ENCODE measurements at regions not wholly inside any gene's neighbourhood (a gene's known extent, or its start where the extent isn't known, plus 50 kb on each side); places are given as distances from the start of the nearest gene placed in this dataset.
"Not testable (repeated sequence)": the region's sequence is repeated elsewhere in the genome, so short reads cannot be mapped to it uniquely, and the experiment has no call there.

DNA sequence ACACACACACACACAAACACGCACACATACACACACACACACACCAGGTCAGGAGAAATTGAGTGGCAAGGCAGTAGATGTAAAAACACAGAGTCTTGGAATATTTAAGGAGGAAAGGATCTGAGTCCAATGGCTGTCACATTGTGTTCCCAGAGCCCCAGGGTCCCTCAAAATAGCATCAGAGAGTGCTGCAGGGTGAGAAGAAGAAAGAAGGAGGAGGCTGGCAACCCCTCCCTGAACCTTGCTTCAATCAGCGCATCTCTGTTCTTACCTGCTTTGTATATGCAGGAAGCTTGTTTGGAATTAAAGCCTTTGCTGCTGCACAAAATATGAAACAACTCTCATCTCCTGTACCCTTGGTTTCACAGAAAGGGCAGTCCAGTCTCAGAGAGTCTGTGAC, 406.5 kb downstream of the MIAT start:
- DNase-seq (ENCODE audit: low read depth) = no peak

DNA sequence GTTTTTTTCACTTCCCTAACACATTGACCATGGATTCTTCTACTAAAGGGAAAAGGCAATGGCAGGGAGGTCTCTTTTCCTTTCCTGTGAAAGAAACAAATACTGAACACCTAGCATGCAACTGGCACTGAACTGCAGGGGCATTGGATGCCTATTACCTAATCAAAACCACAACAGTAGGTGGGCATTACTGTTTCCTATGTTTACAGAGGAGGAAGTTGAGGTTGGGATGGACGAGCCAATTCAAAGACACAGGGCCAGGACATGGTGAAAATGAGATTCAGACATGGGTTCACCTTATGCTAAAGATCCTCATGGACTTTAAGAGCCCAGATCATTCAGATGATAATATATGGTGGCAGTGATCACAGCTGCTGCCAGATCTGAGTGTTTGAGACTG, 407.0 kb downstream of the MIAT start:
- DNase-seq (ENCODE audit: low read depth) = no peak

DNA sequence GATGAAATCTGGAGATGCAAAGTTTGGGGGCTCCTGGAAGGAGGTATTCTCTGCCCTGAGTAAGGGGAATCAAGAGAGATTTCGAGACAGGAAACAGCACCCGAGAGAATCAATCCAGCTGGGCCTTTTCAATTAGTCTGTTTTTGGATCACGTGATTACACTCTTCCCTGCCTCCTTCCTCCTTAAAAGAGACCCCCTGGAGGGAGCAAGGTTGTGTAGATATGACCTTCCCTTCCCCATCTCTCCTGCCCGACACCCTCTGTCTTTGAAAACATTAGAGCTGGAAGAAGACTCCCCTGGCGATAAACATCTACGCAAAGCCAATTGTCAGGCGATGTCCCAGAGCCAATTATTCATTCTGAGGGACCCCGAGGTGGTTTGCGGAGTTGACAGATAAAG, 407.9 kb downstream of the MIAT start:
- no peak for DNase-seq (ENCODE audit: low read depth)

DNA sequence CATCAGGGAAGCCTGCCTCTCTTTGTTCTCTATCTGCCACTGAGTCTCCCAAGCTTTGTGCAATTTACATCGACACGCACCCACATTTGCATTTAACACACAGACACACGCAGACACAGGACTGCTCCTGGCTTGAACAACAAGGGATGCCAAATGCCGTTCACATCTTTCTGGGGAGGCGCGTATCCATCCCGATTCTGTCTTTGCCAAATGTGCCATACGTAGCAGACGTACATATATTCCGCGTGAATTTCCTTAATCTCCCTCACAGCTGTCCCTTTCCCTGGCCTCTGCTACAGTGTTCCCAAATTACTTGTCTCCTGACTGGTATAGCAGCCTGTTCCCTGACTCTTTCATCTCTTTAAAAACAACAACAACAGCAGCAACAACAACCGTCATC, 409.5 kb downstream of the MIAT start:
- DNase-seq (ENCODE audit: low read depth) = no peak

DNA sequence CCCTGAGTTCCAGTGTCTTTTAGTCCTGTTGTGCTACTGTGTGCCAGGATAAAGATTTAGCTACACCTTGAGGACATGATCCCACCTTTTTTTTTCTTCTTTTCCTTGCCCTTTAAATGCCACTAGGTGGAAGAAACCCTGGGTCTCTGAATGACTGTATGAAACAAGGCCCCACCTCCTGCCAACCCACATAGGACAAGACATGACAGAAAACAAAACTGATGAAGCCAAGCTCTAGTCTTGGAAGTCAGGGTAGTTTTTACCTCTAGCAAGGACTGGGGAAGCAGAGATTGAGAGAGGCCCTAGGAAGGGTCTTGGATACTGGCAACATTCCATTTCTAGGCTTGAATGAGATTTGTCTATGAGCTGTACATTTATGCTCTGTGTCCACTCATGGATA, 410.7 kb downstream of the MIAT start:
- no peak for DNase-seq (ENCODE audit: low read depth)

DNA sequence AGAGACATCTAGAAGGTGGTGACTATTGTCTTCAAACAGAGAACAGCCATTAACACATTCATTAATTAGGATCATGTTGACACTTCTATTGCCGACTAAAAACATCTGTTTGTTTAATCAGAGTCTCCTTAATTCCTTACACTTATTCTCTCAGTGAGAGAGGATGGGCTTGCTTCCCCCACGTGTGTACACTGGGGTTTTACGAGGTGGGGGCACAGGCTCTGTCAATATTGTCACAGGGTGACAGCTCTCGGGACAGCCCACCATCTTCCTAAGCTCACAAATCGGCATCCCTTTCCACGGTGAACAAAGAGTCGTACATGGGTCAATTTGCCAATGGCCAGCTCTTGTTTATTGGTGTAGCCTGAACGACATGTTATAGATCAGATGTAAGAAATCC, 413.2 kb downstream of the MIAT start:
- DNase-seq (ENCODE audit: low read depth) = no peak

DNA sequence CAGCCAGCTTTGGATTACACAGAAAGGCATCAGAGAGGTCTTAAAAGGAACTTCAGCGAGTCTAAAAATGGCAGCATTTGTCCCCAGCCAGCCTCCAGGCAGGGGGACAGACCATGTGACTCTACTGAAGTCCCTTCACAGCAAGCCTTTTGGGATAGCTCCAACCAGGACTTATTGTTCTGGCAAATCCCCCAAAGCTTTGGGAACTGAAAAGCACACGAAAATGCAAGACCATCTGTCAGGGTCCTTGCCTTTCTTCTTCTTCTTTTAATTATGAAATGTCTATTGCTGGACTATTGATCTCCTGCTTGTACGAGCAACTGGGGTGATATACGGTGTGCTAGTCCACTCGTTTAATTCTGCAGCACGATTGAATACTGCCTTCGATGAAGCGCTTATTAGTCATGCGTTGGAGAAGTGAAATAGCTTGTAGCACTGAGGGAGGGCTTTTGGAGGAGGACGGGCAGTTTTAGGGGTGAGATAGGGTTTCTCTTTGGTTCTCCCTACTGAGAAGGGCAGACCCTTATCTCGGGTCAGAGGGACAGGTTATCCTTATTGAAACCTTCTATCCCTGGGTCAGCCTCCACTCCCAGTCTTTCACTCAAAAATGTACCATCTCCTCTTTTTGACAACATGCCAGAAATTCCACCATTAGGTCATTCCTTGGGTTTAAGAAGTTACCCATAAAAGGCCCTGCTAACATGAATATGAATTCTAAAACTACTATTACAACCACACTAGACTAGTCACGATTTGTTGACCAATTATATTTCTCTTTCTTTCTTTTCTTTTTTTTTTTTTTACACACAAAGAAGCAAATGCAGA, 416.4 kb downstream of the MIAT start:
- DNase-seq (ENCODE audit: low read depth) = no peak

DNA sequence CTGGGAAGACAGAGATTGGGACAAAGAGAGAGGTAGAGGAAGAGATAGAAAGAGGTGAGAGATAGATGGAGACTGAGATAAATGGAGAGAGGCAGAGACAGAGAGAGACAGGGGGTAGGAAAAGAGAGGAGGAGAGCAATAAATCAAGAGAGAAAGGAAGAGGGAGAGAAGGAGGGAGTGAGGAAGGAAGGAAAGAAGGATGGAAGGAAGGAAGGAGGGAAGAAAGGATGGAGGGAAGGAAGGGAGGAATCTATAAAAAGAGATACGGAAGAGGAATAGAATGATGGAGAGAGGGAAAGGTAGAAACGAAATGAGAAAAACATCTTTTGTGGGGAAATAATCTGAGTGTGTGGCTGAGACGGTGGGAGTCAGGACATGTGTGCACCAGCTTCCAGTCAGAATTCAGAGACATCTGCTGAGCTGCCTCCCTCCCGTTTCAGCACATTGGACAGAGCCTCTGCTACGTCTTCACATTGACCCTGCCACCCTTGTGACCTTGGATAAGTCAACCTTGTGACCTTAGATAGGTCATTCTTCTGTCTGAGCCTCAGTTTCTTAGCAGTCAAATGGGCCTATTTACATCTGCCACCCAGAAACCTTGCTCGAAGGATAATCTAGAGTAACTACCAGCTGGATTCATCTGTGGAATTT, 417.8 kb downstream of the MIAT start:
- DNase-seq (ENCODE audit: low read depth) = no peak

DNA sequence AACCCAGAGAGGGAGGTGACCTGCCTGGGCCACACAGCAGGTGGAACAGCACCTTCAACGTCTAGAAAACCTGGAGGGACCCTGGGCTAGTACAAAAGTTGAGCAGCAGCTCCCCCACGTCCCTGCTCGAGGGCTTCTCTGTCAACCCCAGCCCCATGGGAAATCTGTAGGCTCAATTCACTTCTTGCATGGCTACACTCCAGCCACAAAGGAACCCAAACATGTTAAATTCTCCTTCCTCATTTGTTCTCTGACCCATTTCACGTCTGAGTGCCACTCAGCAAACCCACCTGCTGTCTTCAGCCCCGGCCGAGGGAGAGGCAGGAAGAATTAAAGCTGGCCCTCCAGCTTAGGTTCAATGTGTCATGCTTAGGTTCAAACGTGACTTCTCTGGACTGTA, 418.5 kb downstream of the MIAT start:
- no peak for DNase-seq (ENCODE audit: low read depth)

DNA sequence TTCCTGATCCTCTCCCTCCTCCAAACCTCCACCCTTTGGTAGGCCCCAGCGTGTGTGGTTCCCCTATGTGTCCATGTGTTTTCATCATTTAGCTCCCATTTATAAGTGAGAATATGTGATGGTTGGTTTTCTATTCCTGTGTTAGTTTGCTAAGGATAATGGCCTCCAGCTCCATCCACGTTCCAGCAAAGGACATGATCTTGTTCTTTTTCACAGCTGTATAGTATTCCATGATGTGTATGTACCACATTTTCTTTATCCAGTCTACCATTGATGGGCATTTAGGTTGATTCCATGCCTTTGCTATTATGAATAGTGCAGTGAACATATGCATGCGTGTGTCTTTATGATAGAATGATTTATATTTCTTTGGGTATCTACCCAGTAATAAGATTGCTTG, 420.7 kb downstream of the MIAT start:
- DNase-seq (ENCODE audit: low read depth) = not testable (repeated sequence)

DNA sequence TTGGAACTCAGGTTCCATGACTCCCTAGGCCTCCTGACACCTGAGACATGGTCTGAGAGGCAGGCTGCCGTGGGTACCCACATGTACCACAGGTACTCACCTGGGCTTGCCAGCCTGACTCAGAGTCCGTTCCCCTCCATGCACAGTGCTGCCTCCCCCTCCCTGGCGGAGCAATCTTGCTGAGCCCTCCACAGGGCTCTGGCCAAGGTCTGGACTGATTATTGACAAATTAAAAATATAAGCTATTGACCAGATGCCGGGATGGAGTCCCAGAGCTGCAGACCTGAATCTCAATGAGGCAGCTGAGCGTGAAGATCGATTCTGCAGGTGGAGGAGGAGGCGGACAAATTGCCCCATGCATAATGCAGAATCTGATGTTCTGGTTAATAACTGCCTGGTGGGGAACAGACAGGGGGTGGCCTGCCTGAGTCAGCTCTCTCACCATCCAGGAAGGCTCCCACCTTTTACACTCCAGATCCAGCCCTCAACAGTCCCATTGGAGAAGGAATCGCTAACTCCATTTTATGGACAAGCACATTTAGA, 422.7 kb downstream of the MIAT start:
- DNase-seq (ENCODE audit: low read depth) = no peak

DNA sequence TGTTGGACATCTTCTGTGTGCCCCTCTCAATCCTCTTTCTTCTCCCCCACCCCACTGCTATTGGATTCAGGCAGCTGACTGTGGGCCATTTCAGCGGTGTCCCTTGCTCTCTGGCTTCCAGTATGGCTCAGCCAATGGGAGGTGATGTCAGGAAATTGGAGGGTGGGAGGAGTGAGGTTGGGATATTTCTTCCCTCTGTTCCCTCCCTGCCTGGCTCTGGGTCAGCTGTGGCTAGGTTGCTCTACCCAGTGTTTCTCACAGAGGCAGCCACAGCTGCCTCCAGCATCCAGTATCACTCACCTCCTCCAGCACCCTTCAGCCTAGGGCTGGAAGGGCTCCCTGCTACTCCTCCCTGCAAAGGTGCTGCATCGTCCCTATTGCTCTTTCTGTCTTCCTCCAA, 423.5 kb downstream of the MIAT start:
- DNase-seq (ENCODE audit: low read depth) = no peak

DNA sequence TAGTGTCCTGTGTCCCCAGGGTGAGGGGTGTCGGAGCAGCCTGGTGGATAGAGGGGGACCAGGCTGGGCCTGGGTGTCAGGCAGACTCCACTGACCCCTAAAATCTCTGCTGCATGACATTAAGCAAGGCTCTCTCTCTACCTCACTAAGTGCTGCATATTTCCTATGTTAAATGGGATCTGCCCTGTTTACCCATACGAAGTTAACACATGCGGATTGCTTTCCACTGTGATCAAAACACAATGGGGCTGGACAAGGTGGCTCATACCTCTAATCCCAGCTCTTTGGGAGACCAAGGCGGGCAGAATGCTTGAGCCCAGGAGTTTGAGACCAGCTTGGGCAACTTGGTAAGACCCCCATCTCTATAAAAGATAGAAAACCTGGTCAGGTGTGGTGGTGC, 426.2 kb downstream of the MIAT start:
- DNase-seq (ENCODE audit: low read depth) = no peak

DNA sequence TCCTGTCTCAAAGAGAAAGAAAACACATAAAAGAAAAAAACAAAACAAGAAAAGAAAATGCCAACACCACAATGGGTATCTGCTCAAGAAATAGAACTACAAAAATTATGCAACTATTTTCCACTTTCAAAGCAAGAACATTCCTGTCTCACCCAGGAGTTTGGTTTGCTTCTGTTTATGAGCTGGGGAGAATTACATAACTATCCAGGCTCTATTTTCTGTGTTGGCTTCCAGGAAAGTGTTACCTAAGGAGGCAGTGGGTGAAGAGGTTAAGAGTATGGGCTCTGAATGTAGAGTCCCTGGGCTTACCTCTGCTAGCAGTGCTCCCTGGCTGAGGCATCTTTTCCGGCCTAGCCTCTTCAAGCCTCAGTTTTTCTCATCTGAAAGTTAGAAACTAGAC, 426.7 kb downstream of the MIAT start:
- DNase-seq (ENCODE audit: low read depth) = no peak

DNA sequence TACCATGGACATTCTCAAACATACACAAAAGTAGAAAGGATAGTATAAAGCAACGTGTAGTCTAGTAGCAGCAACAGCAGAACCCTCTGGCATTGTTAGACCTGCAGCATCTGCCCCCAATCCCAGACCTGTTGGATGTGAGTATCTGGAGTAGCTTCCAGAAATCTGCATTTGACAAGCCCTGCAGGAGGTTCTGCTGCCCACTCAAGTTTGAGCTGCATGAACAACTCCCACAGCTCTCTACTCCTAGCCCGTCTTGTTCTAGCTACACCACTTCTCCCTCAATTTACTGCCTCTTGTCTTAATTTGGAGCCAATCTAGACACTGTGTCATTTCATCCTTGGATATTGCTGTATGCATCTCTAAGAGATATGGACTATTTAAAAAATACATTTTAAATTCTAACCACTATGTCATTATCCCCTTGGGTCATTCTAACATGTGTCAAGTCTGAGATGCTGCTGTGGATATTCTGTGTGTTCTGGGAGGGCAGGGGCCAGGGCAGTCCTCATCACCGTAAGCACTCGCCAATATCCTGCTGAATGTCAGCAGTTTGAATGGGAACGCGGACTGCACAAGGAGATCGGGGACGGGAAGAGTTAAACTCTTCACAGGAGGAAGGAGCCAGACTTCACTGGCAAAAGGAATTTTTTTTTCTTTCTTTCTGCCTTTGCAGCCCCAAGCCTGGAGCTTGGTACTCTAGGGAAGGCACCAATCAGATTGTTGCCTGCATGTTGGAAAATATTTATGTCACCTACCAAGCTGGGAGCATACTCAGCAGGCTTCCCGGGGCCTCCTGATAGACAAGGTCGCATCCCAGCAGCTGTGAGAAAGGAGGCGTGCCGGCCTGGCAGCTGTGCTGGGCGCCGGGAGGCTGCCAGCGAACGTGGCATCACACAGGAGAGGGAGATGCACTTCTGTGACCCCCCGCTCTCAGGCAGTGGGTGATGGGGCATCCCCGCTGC, 429.0 kb downstream of the MIAT start:
- DNase-seq (ENCODE audit: low read depth) = no peak

DNA sequence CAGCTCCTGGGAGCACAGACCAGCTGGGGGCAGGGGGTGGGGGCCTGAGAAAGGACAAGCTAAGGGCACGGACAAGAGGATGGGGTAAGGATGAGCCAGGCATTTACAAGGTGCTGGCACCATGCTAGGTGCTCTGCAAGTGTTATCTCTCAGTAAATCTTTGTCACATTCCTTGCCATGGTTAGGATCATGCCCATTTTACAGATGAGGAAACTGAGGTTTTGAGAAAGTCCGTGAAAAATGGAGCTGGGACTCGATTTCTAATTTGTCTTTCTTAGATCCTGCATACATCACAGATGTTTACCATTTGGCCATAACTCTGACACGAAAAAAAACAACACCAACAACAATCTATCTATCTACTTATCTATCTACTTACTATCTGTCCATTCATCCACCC, 429.7 kb downstream of the MIAT start:
- no peak for DNase-seq (ENCODE audit: low read depth)

DNA sequence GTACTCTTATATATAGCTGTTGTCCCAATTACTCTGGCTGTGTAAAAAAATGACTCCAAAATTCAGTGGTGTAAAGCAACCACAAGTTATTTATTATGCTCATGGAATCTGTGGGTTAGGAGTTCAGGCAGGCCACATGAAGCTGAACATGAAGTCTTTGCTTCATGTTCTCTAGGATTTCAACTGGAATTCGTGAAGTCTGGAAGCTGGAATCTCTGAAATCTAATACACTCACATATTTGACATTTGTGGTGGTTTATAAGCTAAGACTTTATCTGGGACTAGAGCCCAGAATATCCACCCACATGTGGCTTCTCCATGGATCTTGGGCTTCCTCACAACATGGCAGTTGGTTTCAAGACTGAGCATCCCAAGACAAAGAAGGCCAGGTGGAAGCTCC, 430.6 kb downstream of the MIAT start:
- no peak for DNase-seq (ENCODE audit: low read depth)

DNA sequence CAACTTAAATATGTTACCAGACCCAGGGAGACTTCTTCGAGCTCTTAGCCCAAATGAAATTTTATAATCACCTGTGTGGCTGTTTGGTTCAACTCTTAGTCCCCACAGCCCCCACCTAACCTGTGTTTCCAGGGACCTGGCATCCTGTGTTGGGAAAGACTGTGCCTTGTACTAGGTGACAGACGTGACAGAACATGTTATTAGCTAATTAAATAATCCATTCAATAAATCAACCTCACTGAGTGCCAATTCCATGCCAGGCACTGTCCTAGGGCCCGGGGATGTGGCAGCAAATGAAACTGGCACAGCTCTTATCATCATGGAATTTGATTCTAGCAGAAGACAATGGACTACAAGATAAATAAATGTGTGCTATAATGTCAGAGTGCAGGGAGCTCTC, 431.9 kb downstream of the MIAT start:
- DNase-seq (ENCODE audit: low read depth) = no peak

DNA sequence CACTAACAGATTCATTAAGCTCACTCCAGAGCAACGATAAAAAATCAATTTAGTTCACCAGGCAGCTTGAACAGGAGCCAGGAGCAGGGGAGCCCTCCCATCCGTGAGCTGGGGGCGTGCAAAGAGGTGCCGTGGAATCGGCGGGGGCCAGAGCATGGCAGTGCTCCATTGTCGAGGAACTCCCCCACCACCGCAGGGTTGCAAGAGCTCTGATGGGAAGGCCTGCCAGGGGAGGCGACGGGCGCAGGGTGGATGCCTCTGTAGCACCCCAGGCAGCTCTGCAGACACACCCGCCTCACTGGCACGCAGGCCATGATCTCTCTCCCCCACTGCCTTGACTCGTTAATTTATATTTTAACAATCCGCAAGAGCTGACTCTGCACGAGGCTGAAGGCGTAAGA, 433.2 kb downstream of the MIAT start:
- no peak for DNase-seq (ENCODE audit: low read depth)

DNA sequence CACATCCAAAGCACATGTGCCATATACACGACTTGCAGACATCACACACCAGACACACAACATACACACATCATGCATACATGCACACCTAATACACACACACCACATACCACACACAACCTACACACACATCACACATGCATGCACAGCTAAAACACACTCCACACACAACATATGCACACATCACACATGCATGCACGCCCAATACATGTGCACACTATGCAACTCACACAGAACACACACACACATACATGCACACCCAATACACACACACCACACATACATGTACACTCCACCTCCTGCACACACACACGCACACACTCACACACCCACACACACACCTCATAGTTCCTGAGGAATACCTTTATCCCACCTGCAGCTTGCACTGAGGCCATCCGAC, 436.0 kb downstream of the MIAT start:
- DNase-seq (ENCODE audit: low read depth) = no peak

DNA sequence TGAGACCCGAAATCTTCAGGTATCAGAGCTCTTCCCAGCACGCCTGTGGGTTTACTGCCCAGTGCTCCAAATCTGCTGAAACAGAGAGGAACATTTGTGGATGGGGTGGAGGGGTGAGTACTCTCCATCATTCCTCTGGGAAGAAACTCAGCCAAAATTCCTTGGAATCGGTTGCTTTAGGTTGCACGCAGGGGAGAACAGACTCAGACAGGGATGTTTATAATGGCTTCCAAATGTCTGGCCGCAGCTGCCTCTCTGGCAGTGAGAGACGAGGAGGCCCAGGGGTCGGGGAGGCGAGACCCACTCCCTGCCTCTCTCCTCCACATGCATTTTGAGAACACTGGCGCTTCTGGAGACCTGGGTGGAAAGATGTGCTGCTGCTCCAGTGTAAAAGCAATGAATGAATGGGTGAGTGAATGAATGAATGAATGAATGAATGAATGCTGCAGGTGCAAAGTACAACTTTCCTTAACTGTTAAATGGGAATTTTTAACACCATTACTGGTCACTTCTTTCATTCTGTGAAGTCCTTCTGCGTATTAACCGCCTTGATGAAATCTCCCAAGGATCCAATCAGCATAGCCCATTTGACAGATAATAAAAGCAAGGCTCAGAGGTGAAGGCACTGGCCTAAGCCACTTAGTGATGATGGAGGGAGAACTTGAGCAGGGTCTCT, 437.4 kb downstream of the MIAT start:
- no peak for DNase-seq (ENCODE audit: low read depth)

DNA sequence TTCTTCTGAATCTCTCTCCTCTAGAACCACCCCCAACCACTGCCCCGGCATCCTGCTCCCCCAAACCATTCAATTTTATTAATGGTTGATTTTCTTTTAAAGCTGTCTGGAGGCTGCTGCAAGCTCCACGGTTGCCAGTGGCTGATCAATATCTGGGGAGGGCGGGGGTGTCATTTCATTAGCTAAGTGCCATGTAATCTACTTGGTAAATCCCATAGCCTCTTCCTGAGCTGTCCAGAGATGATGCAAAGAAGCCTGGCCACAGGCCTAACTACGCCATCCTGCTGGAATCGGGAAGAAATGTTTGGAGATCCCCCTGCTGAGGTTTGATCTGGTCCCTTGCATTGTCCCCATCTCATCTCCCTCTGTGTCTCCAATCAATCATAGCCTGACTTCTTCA, 440.1 kb downstream of the MIAT start:
- no peak for DNase-seq (ENCODE audit: low read depth)

All from T follicular helper cell (primary cell).